ENCODE measurements at regions not wholly inside any gene's neighbourhood (a gene's known extent, or its start where the extent isn't known, plus 50 kb on each side); places are given as distances from the start of the nearest gene placed in this dataset.

DNA sequence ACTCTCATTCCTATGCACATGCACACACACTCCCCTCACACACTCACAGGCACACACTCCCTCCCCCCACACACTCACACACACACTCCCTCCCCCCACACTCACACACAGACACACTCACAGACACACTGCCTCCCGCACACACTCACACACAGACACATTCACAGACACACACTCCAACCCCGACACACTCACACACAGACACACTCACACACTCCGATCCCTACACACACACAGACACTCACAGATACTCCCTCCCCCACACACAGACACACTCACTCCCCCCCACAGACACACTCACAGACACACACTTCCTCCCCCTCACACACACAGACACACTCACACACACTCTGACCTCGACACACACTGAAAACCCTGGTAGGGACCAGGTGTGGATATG, 176.2 kb downstream of the TFAP2C start:
- FAIRE-seq, result no peak

DNA sequence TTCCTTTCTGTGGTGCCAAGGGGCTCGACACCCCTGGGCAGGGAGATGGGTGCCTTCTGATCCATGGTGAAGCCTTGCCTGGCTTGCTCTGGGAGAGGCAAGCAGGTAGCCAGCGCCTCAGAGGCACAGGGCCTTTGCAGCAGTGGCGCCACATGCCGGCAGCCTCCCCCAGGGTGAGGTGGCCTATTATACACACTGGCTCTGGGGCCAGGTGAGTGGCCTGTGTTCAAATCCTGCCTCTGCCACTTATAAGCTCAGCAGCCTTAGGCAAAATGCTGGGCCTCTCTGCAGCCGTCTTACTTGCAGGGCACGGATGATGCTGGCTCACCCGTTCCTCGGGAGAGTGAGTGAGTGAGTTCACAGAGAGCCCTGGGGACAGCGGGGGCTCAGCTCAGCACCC, 176.9 kb downstream of the TFAP2C start:
- no peak for FAIRE-seq

DNA sequence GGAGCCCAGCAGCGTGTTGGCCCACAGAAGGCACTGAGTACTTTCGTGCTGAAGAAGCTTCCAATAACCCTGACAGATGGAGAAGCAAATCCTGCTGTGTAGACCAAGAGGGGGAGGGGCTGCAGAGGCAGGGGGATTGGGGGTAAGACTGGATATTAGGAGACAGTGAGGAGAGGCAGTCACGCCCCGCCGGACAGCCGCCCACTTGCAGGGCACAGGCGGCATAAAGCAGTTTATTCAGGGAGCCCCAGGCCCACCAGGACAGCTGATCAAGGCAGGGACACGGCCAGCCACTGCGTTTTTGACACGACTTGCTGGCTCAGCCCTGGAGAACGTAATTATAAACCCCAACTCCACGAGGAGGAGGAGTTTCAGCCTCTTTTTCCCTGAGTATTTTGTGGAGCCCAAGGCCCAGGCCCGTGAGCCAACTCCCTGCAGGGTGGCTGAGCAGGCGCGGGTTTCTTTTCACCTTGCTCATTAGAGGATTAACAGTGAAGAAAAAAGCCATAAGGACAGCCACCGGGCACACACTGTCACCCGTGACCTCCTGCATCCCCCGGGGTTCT, 177.9 kb downstream of the TFAP2C start:
- FAIRE-seq, result no peak

DNA sequence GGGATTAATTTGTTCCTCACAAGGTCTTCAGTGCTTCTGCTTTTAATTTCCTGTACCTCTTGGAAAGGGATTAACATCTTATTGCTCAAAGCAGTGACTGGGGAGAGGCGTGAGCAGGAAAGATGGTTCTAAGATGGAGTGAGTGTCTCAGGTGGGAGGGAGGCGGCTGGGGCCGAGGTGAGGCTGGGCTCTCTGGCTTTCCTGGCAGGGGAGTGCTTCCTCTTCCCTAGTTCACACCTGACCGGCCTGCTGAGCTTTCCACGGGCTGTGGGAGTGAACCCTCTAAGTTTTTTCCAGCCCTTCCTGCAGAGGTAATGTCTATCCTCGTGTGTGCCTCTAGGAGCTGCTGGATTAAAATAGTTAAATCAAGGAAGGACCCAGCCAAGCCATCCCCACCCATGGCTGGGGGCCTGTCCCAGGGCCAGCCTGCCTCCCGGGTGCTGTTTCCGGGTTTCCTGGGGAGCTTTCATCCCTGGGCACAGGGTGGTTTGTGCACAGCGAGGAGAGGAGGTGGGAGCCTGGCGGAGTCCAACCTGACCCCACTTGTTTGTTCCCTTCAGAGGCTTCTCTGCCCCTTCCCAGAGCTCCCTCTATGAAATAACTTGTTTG, 179.1 kb downstream of the TFAP2C start:
- FAIRE-seq, result no peak

DNA sequence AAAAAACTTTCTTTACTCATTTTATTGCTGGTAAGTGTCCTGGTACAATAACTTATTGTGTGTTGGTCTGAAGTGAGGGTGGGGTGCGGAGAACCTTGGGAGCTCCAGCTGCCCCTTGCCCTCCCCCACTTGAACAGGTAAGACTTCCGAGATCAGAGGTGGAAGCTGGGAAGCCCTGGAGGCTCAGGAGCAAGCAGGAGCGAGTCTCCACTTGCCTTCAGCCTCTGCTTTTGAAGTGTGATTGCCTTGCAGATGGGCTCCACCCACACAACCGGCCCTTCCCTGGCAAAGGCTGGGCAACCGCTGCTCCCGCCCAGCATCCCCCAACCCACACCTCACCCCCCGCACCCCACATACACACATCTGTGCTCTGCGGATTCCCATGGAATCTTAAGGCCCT, 179.6 kb downstream of the TFAP2C start:
- no peak for FAIRE-seq

DNA sequence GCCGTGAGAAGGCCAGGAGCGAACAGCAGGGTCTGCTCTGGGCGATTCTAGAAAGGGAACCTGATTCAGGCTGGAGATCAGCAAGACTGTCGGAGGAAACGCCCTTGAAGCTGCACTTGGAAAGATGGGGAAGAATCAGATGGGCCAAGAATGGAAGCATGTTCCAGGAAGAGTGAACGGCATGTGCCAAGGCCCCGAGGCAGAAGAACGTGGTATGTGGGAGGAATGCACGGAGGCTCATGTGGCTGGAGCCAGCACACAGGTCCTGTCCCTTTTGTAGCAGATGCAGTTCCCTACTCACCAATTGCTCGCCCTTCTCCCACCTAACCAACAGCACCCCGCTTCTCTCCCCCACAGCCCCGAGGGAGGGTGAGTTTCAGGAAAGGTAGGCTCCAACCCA, 180.6 kb downstream of the TFAP2C start:
- no peak for FAIRE-seq

DNA sequence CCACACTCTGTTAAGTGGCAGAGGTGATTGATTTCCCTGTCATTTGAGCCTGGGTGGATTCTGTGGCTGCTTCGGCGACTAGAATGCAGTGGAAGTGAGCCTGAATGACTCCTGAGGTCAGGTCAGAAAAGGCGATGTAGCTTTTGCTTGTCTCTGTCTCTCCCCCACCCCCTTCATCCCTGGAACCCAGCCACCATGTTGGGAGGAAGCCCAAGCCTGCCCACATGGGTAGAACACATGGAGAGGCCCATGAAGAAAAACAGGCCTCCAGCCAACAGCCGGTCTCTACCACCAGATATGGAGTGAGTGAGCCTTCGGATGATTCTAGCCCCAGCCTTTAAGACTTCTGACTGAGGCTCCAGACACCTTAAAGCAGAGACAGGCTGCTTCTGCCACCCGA, 181.0 kb downstream of the TFAP2C start:
- no peak for FAIRE-seq

DNA sequence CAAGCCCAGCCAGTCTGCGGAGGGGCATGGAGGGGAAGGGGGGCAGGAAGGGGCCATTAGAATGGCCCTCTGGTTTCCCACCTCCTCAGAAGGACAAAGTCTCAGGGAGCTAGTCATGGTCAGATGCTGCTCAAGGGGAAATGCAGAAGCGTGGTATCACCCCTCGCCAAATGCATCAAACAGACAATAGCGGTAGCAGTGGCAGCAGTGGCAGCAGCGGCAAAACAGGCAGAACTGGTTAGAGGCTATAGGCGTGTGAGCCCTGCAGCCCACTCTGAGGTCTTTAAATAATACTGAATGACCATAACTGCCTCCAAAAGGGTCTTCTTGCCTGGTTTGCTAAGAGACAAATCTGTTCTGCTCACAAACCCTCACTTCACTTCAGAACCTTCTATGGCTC, 186.7 kb downstream of the TFAP2C start:
- no peak for FAIRE-seq

DNA sequence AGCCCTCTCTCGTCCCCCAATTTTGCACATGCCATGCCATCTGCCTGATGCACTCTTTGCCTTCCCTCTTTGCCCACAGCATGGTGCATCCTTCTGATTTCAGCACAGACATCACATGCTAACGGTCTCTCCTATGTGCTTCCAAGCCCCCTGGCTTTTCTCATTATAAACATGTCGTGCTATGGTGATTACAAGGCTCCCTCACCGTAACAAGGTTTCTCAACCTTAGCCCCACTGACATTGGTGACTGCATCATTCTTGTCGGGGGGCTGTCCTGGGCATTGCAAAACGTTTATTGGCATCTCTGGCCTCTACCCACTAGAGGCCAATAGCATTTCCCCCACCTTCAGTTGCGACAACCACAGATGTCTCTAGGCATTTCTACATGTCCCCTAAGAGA, 187.2 kb downstream of the TFAP2C start:
- FAIRE-seq, result no peak

DNA sequence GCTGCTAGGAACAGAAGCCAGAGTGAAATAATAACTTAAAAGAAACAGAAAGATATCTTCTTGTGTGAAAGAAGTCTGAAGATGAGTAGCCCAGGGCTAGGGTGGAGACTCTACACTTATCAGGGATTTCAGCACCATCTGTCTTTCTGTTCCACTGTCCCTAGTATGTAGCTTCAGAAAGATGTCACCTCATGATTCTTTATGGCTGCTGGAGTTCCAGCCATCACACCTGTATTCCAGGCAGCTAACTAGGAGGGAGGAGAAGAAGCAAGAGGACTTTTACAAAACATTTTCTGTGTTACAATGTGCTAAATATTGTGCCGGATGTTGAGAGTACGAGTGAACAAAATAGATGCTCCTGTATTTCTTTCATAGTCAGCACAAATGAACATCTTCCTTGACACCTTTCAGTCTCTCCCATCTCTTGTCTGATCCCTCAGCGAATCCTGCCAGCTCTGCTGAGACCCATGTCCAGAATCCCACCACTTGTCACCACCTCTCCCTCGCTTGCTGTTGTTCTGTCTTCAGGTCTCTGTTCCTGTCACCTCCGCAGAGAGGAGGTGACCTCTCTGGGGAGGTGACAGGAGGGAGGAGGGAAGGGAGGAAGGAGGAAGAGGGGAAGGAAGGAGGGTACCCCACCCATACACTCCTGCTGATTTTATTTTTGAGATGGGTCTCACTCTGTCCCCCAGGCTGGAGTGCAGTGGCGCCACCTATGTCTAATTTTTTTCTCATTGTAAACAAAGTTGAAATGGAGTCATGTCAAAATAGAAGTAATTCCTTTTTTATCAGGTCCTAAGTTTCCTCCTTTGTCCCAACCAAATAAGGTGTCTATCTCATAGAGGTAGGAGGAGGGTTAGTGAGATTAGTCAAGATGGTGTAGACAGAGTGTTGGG, 188.9 kb downstream of the TFAP2C start:
- FAIRE-seq, result no peak

DNA sequence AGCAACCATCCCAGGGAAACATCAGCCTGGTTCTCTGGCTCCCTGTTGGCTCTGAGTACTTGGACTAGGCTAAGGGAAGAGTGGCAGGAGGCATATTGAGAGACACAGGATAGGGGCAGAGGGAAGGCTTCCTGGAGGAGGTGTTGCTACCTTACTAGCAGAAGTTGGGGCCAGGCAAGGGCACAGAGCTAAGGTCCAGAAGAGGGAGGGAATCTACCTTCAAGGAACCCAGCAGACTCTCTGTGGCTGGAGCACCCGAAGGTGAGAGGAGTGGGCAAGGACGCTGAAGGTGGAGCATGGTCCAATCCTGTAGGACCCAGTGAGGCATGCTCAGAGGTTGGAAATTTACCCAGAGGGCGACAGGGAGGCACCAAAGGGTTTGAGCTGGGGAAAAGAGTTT, 191.9 kb downstream of the TFAP2C start:
- FAIRE-seq, result no peak

DNA sequence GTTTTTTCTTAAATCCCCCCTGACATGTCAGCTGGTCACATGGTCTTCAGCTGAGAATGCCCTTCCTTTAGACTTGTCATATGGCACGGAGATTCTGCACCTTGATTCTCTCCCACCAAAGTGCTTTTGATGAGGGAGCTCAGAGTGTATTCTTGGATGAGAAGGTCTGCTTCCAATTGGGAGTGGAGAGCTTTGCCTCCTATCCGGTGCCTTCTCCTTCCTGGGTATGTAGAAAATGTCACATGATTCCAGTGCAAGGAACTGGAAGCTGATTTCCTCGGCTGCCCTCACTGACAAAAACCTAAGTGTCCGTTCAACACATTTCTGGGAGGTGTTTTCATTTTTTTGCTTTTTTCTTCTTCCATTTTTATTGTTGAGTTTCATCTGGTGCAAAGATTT, 197.2 kb downstream of the TFAP2C start:
- no peak for FAIRE-seq

DNA sequence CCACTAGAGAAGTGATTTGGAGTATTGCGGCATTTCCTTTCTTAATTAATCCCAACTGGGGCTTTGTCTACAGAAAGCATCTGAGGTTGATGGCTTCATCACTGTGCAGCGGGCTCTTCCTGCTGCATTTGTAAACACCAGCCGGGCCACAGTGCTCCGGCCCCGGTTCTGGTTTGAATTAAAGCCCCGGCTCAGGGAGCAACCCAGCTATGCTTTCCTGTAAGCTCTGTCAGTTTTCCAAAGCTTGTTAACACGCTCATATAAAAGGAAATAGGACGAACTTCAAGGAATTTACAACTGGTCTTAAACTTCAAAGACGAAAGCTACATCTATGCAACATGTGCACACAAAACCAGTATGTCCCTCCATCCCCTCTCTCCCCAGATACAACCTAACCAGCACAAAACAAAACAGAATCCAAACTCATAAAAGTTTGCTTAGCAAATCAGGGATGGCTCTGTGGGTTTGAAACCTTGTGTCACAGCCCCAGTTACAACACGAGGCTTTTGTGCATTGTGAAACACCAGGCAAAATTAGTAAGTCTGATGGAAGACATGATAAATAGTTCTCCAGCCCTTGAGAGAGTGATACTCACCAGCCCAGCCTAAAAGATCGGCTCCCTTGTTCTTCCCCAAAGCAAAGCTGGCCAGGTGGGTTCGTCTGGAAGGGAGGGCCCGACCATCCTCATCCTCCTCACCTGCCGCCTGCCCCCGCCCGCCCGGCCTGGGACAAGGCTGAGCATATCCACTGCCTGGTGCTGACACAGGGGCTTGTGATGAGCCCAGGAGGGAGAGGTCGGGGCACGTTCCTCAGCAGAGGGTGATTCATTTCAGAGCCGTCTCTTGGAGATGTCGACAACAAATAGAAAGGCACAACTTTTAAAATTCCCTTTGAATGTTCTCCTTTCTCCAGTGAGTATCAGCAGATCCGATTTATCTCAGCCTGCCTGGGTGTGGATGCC, 197.9 kb downstream of the TFAP2C start:
- FAIRE-seq, result no peak

DNA sequence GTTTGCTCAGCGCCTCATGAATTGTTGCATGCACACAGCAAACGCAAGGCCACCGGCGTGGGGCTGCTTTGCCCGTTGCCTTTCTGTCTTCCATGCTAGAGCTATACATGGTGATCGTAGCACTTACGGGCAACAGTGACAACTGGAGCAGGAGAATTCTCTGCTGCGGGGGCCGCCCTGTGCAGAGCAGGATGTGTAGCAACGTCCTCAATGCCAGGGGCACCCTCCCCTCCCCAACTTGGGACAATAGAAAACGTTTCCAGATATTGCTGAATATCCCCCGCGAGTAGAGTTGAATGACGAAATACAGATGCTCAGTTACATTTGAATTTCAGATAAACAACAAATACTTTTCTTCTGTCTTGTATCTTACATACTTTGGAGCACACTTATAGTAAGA, 198.7 kb downstream of the TFAP2C start:
- no peak for FAIRE-seq

DNA sequence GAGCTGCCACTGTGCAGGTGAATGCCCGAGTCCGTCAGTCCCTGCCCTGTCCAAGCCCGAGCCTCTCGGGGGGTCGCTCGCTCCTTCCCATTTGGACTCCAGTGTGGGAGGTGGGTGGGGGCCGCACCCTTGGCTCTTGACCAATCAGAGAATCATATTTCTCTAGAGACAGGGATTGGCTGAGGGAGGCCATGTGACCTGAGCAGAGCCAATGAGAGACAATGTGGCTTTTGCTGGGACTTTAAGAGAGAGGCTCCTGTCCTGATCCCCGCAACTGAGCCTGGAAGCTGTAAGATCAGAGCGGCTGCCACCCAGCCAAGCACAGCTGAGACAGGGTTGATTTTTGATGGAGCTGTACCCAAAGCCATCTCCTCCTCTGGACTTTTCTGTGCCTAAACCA, 199.3 kb downstream of the TFAP2C start:
- no peak for FAIRE-seq

DNA sequence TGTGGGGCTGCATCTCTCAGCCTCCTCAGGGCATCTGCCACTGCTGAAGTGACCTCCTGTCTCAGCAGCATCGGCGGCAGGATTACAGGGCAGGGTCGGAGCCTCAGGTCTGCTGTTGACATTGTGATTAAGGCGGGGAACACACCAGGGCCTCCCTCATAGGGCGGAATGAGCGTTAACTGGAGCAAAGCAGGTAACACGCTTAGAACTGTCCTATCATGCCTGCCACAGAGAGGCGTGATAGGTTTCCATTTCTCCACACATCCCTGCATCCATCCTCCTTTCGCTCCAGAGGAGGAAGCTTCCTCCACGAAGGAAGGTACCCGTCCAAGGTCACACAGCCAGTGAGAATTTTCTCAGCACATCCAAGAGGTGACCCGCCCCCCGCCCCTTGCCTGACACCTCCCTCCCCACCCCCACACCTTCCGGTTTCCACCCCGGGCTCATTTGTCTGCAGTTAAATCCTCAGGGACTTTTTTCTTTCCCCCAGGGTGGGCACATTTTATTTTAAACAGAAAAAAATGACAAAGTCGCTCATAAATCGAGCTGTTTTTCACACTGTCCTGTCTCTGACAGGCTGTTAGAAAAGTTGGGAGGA, 200.8 kb downstream of the TFAP2C start:
- no peak for FAIRE-seq

DNA sequence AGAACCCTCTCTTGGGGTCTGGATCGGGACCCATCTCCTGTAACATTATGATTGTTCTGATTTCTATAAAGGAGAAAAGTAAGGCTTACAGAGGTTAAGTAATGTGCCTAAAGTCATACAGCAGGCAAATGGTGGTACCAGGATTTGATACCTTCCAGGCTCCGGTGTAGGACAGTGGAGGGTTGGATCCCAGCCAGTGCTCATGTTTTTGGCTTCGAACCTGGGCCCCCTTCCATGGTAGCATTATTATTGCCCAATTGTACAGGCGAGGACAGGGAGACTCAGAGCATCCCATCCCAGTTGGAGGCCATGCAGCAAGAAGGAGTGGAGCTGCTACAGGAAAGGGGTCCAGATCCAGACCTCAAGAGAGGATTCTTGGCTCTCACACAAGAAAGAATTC, 202.7 kb downstream of the TFAP2C start:
- no peak for FAIRE-seq

DNA sequence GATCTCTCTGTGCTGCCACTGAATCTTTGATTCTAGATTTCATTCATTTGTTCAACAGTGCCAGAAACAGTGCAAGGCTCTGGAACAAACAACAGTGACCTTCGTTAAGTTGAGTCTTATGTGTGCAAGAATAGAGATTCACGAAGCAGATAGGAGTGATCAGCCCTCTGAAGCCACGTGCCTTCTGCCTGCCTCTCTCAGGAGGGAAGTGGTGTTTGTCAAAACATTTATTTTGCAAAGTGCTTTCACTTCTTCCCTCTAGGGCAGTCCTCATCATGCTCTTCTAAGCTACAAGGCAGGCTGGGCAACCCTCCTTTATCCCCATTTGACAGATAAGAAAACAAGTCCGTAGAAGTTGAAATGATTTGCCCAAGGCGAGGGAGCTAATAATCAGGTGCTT, 204.3 kb downstream of the TFAP2C start:
- FAIRE-seq, result no peak

DNA sequence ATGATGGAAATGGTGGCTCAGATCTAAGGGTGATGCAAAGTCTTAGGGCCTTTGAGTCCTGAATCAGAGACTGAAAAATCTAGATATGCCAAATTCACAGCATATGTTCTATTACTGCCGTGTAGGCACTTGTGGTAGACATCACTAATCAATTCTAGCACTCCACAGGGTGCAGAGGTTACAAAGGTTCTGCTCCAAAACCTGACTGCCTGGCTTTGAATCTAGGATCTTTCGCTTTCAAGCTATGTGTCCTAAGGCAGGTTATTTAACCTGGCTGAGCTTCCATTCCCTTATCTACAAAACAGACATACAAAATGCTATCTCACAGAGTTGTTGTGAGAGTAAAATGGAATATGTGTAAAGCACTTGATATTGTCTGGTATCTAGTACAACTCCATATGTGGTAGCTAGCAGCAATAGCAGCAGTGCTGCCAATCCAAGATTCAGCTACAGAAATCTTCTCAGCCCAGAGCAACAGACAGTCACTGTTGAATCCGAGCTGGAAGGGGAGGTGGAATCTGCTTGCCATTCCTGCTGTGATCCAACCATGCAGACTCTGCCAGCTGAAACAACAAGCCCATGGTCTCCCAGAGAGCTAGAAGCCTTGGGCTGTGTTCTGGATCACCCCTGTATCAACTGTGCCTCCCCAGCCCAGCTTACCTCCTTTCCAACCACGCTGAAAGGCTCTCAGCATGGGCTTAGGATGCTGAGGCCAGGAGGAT, 206.9 kb downstream of the TFAP2C start:
- FAIRE-seq, result no peak

DNA sequence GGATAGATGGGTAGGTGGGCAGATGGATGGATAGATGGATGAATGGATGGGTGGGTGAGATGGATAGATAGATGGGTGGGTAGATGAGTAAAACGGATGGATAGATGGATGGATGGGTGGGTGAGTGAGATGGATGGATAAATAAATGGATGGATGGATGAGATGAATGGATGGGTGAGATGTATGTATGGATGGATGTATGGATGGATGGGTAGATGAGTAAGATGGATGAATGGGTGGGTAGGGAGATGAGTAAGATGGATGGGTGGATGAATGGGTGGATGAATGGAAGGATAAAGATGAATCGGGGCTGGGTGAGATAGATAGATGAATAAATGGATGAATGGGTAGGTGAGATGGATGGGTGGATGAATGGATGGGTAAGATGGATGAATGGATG, 210.1 kb downstream of the TFAP2C start:
- FAIRE-seq, result no peak

DNA sequence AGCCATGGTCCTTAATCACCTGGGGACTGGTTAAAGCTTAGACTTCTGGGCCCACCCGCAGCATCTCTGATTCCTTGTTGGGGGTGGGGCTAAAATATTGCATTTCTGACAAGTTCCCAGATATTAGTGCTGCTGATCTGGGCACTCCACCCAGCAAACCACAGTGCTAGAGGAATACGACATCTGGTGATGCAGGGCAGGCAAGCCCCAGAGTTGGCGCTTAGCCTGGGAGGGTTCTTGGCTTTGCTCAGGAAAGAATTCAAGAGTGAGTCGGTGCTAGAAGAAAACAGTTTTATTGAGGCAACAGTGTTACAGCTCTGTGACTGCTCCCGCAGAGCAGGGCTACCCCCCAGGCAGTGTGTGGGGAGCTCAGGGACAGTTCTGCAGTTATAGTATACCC, 210.7 kb downstream of the TFAP2C start:
- FAIRE-seq, result no peak

DNA sequence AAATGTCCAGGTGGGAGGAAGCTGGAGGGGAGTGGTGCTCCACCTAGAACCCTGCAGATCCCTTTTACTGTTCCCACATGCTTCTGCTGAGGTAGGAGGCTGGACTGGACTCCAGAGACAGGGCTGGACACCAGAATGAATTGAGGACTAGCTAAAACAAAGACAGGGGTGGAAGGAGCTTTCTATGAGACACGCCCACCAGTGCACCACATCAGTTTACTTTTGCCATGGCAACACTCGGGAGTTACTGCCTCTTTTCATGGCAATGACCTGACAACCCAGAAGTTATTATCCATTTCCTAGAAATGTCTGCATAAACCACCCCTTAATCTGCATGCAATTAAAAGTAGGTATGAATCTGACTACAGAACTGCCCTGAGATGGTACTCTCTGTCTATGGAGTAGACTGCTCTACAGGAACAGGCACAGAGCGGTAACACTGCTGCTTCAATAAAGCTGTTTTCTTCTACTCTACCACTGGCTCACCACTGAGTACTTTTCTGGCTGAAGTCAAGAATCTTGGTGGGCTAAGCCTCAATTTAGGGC, 211.7 kb downstream of the TFAP2C start:
- no peak for FAIRE-seq
